ENCODE measurements at regions not wholly inside any gene's neighbourhood (a gene's known extent, or its start where the extent isn't known, plus 50 kb on each side); places are given as distances from the start of the nearest gene placed in this dataset.

DNA sequence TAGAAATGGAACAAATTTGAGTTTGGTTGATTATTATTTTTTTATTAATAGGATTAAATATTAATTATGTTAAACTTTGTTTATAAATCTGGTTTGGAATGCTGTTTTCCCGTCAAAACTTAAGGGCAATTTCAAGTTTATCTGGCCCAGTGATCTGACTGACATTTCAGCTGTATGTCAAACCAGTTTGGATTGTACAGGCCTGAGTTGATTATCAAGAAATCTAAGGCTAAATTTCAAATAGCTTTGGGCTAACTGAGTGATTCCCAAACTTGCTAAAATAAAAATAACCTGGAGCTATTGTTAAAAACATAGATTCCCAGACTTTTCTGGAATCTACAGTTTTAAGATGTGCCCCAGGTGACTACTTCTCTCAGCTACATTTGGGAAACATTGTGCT is 65.9 kb upstream of the SPOPL start:
- H3K4me3 Mint-ChIP-seq = no peak overlapping the region
- H3K27me3 Mint-ChIP-seq (ENCODE audit: low read depth) = peaks cover 4% of the 10 kb centered on the region
- DNase-seq = no peak
- no peaks in the 10 kb centered on the region for H3K36me3 Mint-ChIP-seq (ENCODE audit: low read depth)
- H3K9me3 Mint-ChIP-seq = no peaks in the 10 kb centered on the region
- CTCF ChIA-PET = no interaction called here
- intact Hi-C loops (cut with micrococcal nuclease) = no loop called here
- H3K4me1 Mint-ChIP-seq (ENCODE audit: low read depth) = peaks cover 5% of the 10 kb centered on the region
- H3K27ac Mint-ChIP-seq = no peak overlapping the region

DNA sequence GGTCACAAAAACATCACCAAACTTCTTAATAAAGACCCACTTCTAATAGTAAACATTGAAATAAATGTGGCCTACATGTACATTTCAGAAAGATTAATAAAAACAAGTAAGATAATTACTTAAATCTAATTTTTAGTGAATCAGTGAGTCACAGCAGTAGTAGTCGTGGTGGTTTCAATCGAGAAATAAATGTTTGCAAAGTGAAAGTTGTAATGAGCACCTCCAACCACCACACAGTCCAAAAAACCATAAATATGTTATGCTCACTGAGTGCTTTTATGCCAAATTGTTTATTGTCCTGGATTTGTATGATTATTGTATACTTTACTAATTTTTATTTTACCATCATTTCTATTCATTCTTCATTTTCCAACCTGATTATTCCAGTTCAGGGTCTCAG is 61.8 kb upstream of the SPOPL start:
- no peaks in the 10 kb centered on the region for H3K36me3 Mint-ChIP-seq (ENCODE audit: low read depth)
- no peak for DNase-seq
- peaks cover 3% of the 10 kb centered on the region for H3K27me3 Mint-ChIP-seq (ENCODE audit: low read depth)
- H3K4me3 Mint-ChIP-seq = no peak overlapping the region
- H3K27ac Mint-ChIP-seq = no peak overlapping the region
- CTCF ChIA-PET = no interaction called here
- intact Hi-C loops (cut with micrococcal nuclease) = no loop called here
- no peaks in the 10 kb centered on the region for H3K4me1 Mint-ChIP-seq (ENCODE audit: low read depth)
- no peaks in the 10 kb centered on the region for H3K9me3 Mint-ChIP-seq

DNA sequence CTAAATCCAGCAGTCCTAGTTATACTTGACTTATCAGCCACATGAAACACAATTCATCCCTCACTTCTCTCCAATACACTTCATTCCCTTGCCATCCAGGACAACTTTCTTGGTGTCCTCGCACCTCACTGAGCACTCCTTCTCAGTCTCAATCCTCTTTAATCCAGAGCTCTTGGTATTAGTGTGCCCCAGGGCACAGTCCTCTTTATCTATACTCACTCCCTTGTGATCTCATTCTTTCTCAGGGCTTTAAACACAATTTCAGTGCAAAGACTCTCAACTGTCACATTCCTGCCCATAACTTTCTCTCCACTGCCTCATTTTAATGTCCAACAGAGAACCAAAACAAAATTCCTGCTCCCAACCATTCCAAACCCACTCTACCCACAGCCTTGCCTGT is 60.8 kb upstream of the SPOPL start:
- H3K36me3 Mint-ChIP-seq (ENCODE audit: low read depth) = no peaks in the 10 kb centered on the region
- H3K27ac Mint-ChIP-seq = no peak overlapping the region
- H3K4me3 Mint-ChIP-seq = no peak overlapping the region
- H3K4me1 Mint-ChIP-seq (ENCODE audit: low read depth) = no peaks in the 10 kb centered on the region
- CTCF ChIA-PET = interaction anchor here (1.1 kb wide), 1 partner anchor 463 kb away, joined by 3 read pairs; no protein-coding TSS in a partner anchor
- peaks cover 3% of the 10 kb centered on the region for H3K27me3 Mint-ChIP-seq (ENCODE audit: low read depth)
- no peak for DNase-seq
- H3K9me3 Mint-ChIP-seq = no peaks in the 10 kb centered on the region
- intact Hi-C loops (cut with micrococcal nuclease) = no loop called here

DNA sequence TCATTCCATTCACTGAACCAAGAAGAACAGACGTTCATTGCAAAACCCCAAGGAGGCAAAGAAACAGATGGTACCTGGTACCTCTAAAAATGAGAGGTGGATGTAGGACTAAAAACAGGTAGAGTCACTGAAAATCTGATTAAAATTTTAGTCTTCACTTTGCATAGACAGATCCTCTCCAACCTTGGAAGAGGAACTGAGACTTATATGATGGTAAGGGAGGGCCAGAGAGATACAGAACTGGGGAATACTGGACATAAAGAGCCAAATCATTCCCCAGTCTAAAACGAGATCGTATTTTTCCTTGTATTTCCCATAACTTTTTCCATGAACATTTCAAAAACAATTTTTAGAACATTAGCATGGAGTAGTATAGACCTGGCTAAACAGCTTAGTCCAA is 59.7 kb upstream of the SPOPL start:
- Mint-ChIP-seq H3K4me1 (ENCODE audit: low read depth) (no peaks in the 10 kb centered on the region), H3K9me3 (no peaks in the 10 kb centered on the region), H3K4me3 (no peak overlapping the region), H3K27me3 (ENCODE audit: low read depth) (peaks cover 3% of the 10 kb centered on the region), H3K27ac (no peak overlapping the region), H3K36me3 (ENCODE audit: low read depth) (no peaks in the 10 kb centered on the region)
- DNase-seq = no peak
- CTCF ChIA-PET = no interaction called here
- intact Hi-C loops (cut with micrococcal nuclease) = no loop called here

DNA sequence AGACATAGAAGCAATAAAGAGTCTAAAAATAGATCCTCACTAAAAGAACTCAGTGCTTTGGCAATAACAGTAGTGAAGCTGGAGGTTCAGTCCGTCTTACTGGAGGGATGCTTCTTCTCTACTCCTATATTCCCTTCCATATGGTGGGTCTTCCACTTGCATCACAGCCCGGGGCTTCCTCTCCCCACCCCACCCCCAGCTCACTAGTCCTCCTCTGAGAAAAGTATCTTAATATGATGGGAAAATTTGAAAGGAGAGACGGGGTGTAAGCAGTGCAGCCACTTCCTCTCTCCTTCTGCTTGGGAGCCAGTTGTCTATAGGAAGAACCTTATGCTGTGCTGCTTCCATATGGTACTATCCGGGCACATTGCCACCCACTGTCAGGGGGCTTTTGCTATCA is 57.2 kb upstream of the SPOPL start:
- CTCF ChIA-PET = no interaction called here
- no peak overlapping the region for H3K4me3 Mint-ChIP-seq
- DNase-seq = no peak
- H3K9me3 Mint-ChIP-seq = no peaks in the 10 kb centered on the region
- H3K4me1 Mint-ChIP-seq (ENCODE audit: low read depth) = no peaks in the 10 kb centered on the region
- H3K36me3 Mint-ChIP-seq (ENCODE audit: low read depth) = no peaks in the 10 kb centered on the region
- no peak overlapping the region for H3K27ac Mint-ChIP-seq
- intact Hi-C loops (cut with micrococcal nuclease) = no loop called here
- peaks cover 6% of the 10 kb centered on the region for H3K27me3 Mint-ChIP-seq (ENCODE audit: low read depth)

DNA sequence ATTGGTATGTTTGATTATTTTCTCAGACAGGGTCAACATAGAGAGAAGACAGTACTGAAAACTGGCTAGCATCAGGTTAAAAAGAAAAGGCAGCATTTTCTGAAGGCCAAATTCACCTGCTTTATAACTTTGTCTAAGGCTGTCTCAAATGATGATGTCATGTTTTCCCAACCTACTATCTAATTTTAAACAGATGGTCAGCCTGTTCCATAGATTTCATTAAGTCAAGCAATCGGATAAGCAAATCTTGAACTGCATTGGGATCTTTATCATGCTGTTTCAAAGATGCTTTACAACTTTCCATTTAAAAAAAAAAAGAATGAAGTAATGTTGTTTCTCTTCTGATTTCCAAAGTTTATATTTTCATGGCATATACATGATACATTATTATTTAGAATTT is 56.3 kb upstream of the SPOPL start:
- no peak overlapping the region for H3K27ac Mint-ChIP-seq
- no peaks in the 10 kb centered on the region for H3K4me1 Mint-ChIP-seq (ENCODE audit: low read depth)
- DNase-seq = no peak
- H3K36me3 Mint-ChIP-seq (ENCODE audit: low read depth) = no peaks in the 10 kb centered on the region
- intact Hi-C loops (cut with micrococcal nuclease) = no loop called here
- H3K9me3 Mint-ChIP-seq = no peaks in the 10 kb centered on the region
- H3K27me3 Mint-ChIP-seq (ENCODE audit: low read depth) = peaks cover 6% of the 10 kb centered on the region
- no peak overlapping the region for H3K4me3 Mint-ChIP-seq
- CTCF ChIA-PET = no interaction called here

DNA sequence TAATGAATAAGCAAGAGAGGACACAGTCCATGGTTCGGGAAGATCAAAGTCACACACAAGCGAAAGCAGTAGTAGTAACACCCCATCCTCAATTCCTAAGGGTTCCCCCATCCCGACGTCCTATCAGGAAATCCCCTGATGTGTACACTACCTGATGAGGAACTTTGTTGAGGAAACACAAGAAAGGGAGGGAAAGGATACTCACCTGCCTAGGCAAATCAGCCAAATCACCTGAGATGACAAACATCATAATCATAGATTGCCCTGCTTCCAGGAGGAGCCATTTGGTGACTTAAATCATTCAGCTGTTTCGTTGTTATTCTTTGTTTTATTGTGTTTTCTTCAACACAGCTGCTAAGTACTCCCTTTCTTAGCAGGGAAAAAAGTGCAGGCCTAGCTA is 55.5 kb upstream of the SPOPL start:
- intact Hi-C loops (cut with micrococcal nuclease) = no loop called here
- no peak for DNase-seq
- CTCF ChIA-PET = no interaction called here

DNA sequence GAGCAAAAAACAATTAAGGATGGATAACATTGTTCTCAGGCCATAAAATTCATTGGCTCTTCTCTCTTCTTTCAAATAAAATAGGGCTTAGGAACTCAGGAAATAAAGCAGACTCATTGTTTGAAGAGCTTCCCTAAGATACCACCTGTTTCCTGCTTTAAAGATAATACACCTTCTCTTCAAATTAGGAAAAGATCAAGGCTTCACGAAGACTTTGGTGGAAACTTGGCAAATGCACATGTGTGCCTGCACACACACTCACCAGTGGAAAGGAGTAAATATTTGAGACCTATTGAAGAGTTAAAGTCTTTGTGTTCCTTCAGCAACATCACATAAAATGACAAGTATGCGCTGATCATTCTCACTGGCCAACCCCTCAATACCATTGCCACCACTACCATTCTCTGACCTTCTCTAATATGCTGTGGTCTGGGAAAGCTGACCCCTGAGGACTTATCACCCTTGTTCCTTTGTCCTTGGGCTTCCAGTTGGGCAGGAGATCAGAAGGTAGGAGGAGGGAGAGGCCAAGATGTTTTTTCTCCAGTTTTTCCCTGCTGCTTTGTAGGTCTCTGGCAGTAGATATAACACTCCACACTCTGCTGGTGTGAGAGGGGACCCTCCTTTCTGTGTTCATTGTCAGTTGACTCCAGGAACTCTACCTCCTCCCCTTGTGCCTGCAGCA is 53.5 kb upstream of the SPOPL start:
- CTCF ChIA-PET = no interaction called here
- Mint-ChIP-seq H3K27me3 (ENCODE audit: low read depth) (peaks cover 4% of the 10 kb centered on the region), H3K4me1 (ENCODE audit: low read depth) (no peaks in the 10 kb centered on the region), H3K4me3 (no peak overlapping the region), H3K27ac (no peak overlapping the region), H3K9me3 (no peaks in the 10 kb centered on the region), H3K36me3 (ENCODE audit: low read depth) (peaks cover 2% of the 10 kb centered on the region)
- no peak for DNase-seq
- intact Hi-C loops (cut with micrococcal nuclease) = no loop called here

More for the DNA sequence above, 55.5 kb upstream of the SPOPL start:
- Mint-ChIP-seq H3K27me3 (ENCODE audit: low read depth) (peaks cover 4% of the 10 kb centered on the region), H3K27ac (no peak overlapping the region), H3K4me3 (no peak overlapping the region), H3K4me1 (ENCODE audit: low read depth) (no peaks in the 10 kb centered on the region), H3K36me3 (ENCODE audit: low read depth) (no peaks in the 10 kb centered on the region), H3K9me3 (no peaks in the 10 kb centered on the region)

Measured in activated naive CD4-positive, alpha-beta T cell treated with anti-CD3 and anti-CD28 coated beads for 36 hours (primary cell).